ENCODE measurements at regions not wholly inside any gene's neighbourhood (a gene's known extent, or its start where the extent isn't known, plus 50 kb on each side); places are given as distances from the start of the nearest gene placed in this dataset.
"Not testable (repeated sequence)": the region's sequence is repeated elsewhere in the genome, so short reads cannot be mapped to it uniquely, and the experiment has no call there.

DNA sequence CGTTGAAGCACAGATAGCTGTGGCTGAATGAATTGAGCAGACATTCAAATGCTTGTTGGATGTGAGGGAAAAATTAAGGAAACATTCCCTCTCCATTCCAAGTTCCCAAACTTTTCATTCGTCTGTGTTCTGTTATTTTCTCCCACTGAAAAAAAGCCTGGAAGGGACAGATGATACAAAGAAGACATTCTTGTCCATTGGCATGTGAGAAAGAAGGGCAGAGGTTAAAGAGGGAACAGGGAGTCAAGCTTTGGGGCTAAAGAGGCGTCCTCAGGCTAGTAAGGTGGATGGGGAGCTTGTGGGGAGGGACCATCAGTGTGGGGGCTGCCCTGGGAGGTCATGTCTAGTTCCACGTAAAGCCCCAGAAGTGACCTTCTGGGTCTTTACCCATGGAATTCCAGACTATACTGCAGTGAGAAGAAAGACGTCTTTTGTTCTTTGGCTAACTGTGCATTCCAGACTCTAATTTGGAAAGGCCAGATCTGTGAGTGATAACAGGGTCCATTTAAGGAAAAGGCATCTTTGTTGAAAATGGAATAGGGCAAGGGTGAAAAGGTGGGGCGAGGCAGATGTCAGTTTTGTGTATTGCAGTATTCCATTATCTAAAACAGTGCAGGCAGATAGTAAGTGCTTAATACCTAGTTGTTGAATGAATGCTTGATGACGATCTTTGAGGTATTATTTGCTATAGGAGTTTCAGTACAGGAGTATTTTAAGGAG, 117.5 kb downstream of the SOX4 start:
- no peak for DNase-seq

DNA sequence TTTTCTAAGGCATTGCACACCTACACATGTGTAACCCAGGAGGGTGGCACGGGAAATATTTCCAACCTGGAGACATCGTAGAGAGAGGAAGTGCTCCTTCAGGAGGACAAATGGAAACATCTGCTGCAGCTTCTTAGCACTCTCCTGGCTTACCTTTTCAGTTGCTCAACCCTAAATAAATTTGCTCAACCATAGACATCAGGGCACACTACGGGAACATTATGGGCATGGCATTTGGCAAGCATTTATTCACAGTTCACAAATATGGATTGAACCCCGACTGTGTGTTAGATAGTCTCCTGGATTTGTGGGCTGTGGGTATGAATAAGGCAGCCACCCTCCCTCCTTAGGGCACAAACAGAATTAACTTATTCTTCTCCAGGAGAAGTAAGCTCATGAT, 118.7 kb downstream of the SOX4 start:
- no peak for DNase-seq

- no peak for DNase-seq
Measured at GRCh38 chr6:21713481-21713880, 119.9 kb downstream of the SOX4 start.

- no peak for DNase-seq
Measured at GRCh38 chr6:21715180-21715579, 121.6 kb downstream of the SOX4 start.

GRCh38 chr6:21722510-21722909, 129.0 kb downstream of the SOX4 start:
- no peak for DNase-seq

DNA sequence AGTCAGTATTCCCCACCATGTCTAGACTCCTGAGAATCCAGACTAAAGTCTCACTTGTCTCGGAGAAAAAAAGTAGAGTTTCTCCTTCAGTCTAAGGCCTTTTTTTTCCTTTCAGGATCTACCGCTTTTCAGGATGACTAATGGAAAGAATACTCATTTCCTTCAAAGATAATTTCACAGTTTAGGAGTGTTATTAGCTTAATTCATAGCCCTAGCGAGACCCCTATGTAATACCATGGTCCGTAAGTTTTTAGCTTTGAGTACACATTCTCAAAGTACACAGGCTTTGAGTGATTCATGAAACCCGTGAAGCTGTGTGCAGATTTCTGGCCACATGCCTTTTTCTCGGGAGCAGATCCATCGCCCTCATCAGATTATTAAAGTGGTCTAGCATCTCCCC, 133.1 kb downstream of the SOX4 start:
- no peak for DNase-seq

DNA sequence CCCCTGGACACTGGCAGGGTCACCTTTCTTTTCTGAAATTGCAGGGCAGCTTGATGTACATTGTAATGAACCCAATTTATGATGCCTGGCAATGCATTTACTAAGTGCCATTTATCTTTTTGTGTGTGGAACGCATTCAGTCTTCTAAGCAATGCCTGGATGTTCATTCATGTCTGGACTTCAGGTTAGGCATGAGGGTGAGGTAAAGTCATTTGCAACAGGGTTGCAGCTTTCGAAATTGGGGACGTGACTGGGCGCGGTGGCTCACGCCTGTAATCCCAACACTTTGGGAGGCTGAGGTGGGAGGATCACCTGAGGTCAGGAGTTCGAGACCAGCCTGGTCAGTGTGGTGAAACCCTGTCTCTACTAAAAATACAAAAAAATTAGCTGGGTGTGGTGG, 134.6 kb downstream of the SOX4 start:
- no peak for DNase-seq

DNA sequence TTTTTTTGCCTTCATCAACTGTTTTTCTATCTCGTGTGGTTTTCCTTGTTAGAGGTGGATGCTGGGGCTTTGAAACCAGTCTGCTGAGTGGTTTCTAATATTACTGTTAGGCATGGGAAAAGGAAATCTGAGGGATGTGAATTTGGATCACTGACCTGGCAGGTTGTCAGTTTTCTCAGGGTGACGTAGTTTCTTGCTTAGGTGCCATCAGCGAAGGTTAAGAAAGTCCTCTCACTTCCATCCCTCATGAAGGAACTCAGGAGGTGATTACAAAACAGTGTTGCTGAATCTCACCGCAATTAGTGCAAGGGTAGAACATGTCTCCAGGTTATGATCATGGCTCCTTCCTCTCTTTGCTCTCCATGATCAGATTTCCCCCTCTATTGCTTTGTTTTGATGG, 135.9 kb downstream of the SOX4 start:
- no peak for DNase-seq

GRCh38 chr6:21730533-21730932, 137.0 kb downstream of the SOX4 start:
- no peak for DNase-seq

DNA sequence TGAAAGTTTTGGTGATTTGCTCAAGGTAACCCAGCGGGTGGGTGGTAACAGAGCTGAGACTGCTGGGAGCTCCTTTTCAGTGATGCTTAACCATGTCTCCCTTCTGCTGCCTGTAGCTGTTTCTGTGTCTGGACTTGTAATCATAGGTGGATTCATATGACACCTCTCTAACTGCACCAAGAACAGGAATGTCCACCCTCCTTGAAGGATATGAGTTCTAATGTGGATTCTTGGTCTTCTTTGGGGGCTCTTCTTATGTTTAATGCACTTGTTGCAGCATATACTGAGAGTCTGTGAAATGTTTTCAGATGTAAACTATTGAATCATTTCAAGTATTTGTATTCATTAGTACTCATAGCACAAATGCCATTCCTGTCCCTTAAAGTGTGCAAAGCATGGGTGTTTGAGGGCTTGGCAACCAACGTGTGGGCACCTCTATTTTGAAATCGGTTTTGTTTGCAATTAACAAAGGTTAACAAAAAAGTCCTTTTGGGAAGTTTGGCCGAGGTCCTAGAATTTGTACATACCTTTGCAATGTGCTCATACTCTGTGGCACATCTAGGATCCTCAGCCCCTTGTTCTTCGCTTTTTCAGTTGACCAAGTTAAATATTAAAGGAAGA, 138.0 kb downstream of the SOX4 start:
- no peak for DNase-seq

- DNase-seq = not testable (repeated sequence)
Measured at GRCh38 chr6:21732032-21732730, 138.6 kb downstream of the SOX4 start.

- DNase-seq = no peak
Measured at GRCh38 chr6:21732731-21733130, 139.2 kb downstream of the SOX4 start.

GRCh38 chr6:21733311-21733710, 139.8 kb downstream of the SOX4 start:
- no peak for DNase-seq

DNA sequence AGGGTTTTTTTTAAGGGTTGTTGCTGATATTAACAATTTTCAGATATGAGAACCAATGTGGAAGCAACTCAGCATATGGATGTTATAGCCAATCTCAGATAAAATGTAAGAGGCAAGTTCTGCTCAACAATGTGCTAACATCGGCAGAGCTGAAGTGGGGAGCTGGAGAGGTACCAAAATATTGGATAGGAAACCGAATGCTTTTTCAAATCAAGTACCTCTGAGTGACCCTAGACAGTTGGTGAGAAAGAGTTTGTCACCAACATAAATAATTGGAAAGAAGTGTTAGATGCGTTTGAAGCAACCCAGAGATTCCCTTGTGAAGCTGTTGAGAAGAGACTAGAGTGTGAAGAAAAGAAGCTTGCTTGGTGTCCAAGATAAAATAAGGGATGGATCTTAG, 140.7 kb downstream of the SOX4 start:
- DNase-seq = no peak

- no peak for DNase-seq
Measured at GRCh38 chr6:21738180-21739094, 144.9 kb downstream of the SOX4 start.

- no peak for DNase-seq
Measured at GRCh38 chr6:21739241-21739640, 145.7 kb downstream of the SOX4 start.

DNA sequence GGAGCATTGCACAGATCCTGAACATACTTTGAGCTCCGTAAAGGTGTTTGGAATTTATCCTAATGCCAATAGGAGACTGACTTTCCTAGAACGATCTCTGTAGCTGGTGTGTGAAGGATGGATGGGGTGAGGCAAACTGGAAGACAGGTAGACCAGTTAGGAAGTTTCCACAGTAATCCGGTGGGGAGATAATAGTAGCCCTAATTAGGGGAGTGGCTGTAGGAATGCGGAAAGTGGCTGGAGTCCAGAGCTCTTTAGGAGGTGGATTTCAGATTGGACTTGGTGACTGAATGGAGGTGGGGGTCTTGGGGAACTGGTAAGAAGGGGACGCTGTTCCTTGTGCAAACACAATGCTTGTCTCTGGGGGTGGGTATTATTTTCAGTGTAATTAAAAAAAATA, 146.3 kb downstream of the SOX4 start:
- DNase-seq = no peak

DNA sequence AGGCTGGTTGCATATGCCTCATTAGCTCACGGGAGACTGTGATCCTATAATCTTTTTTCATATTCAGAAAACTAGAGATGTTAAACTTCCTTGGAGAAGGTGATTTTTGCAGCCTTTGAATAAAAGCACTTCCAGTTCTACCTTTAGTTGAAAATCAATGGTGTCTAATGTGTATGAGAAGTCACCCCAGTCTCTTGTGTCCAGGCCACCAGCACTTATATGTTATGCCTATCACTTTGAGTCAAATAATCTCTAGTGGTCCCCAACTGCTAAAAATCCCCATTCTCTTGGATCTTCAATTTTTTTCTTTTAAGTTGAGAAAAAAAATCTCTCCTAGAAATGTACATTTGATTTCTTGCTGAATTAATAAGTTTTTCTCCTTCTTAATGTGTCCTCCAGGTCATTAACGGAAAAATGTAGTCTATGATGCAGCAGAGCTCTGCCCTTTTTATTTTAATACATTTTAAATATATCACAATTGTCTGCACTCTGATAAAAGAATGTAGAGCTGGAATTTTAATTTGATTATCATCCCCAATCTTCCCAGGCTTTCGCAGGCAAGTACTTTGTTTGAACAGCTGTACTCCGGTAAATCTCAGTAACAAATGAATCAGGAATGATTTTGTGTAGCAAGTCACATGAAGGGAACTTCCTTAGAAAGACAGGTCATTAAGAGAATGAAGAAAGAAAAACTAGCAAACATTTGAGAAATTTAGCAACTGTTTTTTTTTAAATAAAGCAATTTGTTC, 147.0 kb downstream of the SOX4 start:
- DNase-seq = no peak

DNA sequence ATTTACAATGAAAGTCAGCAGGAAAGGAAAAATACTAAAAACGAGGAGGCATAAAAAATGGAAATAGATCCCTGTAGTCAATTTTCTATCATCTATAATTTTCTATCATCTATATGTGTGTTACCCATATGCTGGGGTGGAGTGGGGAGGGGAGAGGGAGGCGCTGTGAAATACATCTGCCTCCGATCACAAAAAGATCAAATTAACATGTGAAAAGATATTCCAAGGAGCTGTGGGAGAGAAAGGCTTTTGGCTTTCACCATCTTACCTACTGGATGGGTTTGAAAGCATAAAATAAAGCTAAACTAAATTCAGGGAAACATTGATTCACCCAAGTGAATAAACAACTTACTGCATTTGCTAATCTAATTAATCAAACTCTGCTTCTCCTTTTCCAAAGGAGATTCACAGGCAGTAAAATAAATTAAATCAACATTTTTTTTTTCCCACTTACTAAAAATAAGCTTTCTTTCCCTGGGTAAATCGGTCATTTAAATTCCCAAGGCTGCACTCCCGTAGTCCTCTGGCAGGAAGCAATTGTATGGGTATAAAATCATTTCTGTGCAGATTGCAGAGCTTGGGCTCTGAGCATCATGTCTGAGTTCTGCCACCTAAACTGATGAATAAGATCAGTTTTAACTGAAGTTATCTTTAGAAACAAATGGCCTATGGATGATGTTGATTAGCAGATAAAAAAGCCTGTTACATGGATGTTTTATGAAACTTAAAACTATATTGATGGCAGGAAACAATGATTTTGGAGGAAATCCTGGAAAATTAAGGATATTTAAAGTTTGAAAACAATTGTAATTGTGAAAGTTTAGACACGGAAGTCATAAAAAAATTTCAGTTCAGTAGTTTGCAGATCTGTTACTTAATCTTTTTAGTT, 147.9 kb downstream of the SOX4 start:
- DNase-seq = no peak

DNA sequence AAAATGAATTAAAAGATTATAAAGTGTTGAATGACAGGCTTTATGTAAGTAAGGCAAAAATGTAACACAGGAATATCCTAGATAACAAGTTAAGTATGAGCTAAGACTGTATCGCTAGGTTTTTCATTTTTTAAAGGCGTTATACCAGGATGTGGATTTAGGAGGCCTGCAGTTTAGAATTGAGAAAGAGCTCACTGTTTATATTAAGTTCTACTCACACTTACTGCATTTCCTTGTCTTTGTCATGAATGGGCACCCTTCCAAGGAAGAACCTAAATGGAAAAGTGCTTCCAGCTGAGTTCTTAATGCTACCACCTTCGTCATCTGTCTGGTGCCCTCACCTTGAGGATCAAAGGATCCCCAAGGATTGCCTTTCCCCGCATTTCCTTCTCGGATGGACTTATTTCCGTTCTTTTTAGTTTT, 148.7 kb downstream of the SOX4 start:
- DNase-seq = no peak

- no peak for DNase-seq
Measured at GRCh38 chr6:21744331-21744730, 150.8 kb downstream of the SOX4 start.
